ENCODE measurements at regions not wholly inside any gene's neighbourhood (a gene's known extent, or its start where the extent isn't known, plus 50 kb on each side); places are given as distances from the start of the nearest gene placed in this dataset.

DNA sequence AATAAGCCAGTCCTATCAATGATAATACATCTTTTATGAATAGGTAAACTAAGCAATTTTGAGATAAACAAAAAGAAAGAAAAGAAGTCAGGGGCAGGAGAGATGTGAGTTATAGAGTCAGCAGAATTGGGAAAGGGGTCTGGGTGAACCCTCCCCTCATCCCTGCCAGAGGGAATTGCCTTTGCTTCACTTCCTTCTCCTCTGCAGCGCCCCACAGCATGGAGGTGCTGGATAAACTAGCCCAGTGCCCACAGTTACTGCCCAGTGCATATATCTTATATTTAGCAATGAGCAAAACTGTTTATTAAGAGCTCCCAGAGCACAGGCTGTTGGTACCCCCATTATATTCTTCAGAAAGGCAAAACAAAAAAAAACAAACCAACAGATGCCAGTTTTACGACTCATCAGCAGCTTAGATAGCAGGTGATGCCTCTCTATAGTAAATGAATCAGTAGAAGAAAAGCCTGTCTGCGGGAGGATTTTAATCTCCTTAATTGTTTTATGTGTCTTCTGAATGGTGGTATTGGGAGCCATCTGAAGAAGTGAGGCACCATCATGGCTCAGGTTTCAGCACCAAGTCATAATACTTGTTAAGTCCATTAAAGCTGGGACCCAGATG, 419.2 kb downstream of the EPM2A start (continued):
- TF ChIP-seq, protein P1, sequence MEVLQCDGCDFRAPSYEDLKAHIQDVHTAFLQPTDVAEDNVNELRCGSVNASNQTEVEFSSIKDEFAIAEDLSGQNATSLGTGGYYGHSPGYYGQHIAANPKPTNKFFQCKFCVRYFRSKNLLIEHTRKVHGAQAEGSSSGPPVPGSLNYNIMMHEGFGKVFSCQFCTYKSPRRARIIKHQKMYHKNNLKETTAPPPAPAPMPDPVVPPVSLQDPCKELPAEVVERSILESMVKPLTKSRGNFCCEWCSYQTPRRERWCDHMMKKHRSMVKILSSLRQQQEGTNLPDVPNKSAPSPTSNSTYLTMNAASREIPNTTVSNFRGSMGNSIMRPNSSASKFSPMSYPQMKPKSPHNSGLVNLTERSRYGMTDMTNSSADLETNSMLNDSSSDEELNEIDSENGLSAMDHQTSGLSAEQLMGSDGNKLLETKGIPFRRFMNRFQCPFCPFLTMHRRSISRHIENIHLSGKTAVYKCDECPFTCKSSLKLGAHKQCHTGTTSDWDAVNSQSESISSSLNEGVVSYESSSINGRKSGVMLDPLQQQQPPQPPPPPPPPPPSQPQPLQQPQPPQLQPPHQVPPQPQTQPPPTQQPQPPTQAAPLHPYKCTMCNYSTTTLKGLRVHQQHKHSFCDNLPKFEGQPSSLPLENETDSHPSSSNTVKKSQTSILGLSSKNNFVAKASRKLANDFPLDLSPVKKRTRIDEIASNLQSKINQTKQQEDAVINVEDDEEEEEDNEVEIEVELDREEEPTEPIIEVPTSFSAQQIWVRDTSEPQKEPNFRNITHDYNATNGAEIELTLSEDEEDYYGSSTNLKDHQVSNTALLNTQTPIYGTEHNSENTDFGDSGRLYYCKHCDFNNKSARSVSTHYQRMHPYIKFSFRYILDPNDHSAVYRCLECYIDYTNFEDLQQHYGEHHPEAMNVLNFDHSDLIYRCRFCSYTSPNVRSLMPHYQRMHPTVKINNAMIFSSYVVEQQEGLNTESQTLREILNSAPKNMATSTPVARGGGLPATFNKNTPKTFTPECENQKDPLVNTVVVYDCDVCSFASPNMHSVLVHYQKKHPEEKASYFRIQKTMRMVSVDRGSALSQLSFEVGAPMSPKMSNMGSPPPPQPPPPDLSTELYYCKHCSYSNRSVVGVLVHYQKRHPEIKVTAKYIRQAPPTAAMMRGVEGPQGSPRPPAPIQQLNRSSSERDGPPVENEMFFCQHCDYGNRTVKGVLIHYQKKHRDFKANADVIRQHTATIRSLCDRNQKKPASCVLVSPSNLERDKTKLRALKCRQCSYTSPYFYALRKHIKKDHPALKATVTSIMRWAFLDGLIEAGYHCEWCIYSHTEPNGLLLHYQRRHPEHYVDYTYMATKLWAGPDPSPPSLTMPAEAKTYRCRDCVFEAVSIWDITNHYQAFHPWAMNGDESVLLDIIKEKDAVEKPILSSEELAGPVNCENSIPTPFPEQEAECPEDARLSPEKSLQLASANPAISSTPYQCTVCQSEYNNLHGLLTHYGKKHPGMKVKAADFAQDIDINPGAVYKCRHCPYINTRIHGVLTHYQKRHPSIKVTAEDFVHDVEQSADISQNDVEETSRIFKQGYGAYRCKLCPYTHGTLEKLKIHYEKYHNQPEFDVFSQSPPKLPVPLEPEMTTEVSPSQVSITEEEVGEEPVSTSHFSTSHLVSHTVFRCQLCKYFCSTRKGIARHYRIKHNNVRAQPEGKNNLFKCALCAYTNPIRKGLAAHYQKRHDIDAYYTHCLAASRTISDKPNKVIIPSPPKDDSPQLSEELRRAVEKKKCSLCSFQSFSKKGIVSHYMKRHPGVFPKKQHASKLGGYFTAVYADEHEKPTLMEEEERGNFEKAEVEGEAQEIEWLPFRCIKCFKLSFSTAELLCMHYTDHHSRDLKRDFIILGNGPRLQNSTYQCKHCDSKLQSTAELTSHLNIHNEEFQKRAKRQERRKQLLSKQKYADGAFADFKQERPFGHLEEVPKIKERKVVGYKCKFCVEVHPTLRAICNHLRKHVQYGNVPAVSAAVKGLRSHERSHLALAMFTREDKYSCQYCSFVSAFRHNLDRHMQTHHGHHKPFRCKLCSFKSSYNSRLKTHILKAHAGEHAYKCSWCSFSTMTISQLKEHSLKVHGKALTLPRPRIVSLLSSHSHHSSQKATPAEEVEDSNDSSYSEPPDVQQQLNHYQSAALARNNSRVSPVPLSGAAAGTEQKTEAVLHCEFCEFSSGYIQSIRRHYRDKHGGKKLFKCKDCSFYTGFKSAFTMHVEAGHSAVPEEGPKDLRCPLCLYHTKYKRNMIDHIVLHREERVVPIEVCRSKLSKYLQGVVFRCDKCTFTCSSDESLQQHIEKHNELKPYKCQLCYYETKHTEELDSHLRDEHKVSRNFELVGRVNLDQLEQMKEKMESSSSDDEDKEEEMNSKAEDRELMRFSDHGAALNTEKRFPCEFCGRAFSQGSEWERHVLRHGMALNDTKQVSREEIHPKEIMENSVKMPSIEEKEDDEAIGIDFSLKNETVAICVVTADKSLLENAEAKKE (CRISPR knock-in tag; IDR thresholded peaks at IDR 0.05), result no peak
- TF ChIP-seq, protein P2, sequence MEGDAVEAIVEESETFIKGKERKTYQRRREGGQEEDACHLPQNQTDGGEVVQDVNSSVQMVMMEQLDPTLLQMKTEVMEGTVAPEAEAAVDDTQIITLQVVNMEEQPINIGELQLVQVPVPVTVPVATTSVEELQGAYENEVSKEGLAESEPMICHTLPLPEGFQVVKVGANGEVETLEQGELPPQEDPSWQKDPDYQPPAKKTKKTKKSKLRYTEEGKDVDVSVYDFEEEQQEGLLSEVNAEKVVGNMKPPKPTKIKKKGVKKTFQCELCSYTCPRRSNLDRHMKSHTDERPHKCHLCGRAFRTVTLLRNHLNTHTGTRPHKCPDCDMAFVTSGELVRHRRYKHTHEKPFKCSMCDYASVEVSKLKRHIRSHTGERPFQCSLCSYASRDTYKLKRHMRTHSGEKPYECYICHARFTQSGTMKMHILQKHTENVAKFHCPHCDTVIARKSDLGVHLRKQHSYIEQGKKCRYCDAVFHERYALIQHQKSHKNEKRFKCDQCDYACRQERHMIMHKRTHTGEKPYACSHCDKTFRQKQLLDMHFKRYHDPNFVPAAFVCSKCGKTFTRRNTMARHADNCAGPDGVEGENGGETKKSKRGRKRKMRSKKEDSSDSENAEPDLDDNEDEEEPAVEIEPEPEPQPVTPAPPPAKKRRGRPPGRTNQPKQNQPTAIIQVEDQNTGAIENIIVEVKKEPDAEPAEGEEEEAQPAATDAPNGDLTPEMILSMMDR (conservative IDR thresholded peaks at IDR 0.05; ENCODE audit: low read depth in 2 of 2), result no peak

- Histone ChIP-seq H3K9me2 (ENCODE audit: insufficient read depth) (0 out of 2 replicates have a peak, but pooled peaks cover 2% of the 10 kb centered on the region), H3F3A (replicated peaks; ENCODE audit: low read depth) (no peaks in the 10 kb centered on the region), H3K4me2 (no peak overlapping the region), H2AFZ (no peak overlapping the region), H3K4me3 (no peak overlapping the region), H3K79me2 (replicated peaks; ENCODE audit: insufficient read depth) (no peaks in the 10 kb centered on the region), H4K20me1 (replicated peaks; ENCODE audit: insufficient read depth) (no peaks in the 10 kb centered on the region), H3K27me3 (ENCODE audit: insufficient read depth) (no peaks in the 10 kb centered on the region), H3K4me1 (ENCODE audit: insufficient read depth) (no peaks in the 10 kb centered on the region), H3K36me3 (ENCODE audit: insufficient read depth) (no peaks in the 10 kb centered on the region), H3K27ac (ENCODE audit: low read depth) (no peak overlapping the region)
- Mint-ChIP-seq H3K9me3 (peaks cover 5% of the 10 kb centered on the region; the same call in 2 of the 3 replicates), H3K27ac (no peak overlapping the region), H3K27me3 (ENCODE audit: insufficient read depth, low read depth, poor library complexity) (peaks cover 3% of the 10 kb centered on the region), H3K36me3 (ENCODE audit: low read depth) (no peaks in the 10 kb centered on the region), H3K4me3 (no peak overlapping the region), H3K4me1 (no peaks in the 10 kb centered on the region; the same call in 1 of the 3 replicates)
- DNase-seq (ENCODE audit: low spot score) (peak; percentile 4), ATAC-seq (no peak)
- TF ChIP-seq EZH2phosphoT487 (IDR thresholded peaks at IDR 0.05; ENCODE audit: unreplicated experiment), result no peak
- TF ChIP-seq, protein P2 (conservative IDR thresholded peaks at IDR 0.05; ENCODE audit: low read depth in 2 of 2), result peak in 1 of 2 experiments; percentile 20; a peak in 1 of 4 replicates
These were observed 416.4 kb downstream of the EPM2A start for GRCh38 chr6:145318952-145319351.

Data from GM23338 (cell line).